Naive thymus-derived CD8-positive, alpha-beta T cell (primary cell): ENCODE measurements at regions not wholly inside any gene's neighbourhood (a gene's known extent, or its start where the extent isn't known, plus 50 kb on each side); places are given as distances from the start of the nearest gene placed in this dataset.

Source experiments
- ATAC-seq, 2 donors: fragments of 150-1000 bp; cut with Tn5 transposase in 1 of 2; sonication (Bioruptor Pico), chemical (Tn5 transposase) in 1 of 2; 1 replicate in 1 of 2; 2 replicates in 1 of 2; pipeline ENCODE4 v1.10.0; 2021; ENCODE audit warnings: mild to moderate bottlenecking in 2 of 2, moderate library complexity in 2 of 2
- POLR2A ChIA-PET: fragments of 350-600 bp; sonication (Branson Sonifier 250); formaldehyde crosslinking; loops from one replicate; lab custom pipeline; 2021; ENCODE audit warnings: antibody characterized with exemption; lab: Charles Lee
- DNase-seq, 10 donors: peaks; one replicate each; pipeline versions ENCODE4 v3.0.0 to v3.0.0-alpha.2; 2020 to 2022
- H3K27ac Mint-ChIP-seq, 10 donors: one replicate each; pipeline ENCODE4 v1.8.0; 2020 to 2022; ENCODE audit warnings: mild to moderate bottlenecking in 10 of 10, mixed read lengths in 10 of 10, moderate library complexity in 4 of 10, inconsistent platforms in 1 of 10
- H3K27me3 Mint-ChIP-seq, 5 donors: one replicate each; pipeline ENCODE4 v1.8.0; 2021 to 2022; ENCODE audit warnings: mixed read lengths in 5 of 5
- H3K36me3 Mint-ChIP-seq, 3 donors: one replicate each; pipeline ENCODE4 v1.8.0; 2020 to 2022; ENCODE audit warnings: mixed read lengths in 3 of 3, mild to moderate bottlenecking in 2 of 3, inconsistent platforms in 1 of 3
- H3K4me1 Mint-ChIP-seq, 4 donors: one replicate each; pipeline ENCODE4 v1.8.0; 2021 to 2022; ENCODE audit warnings: mixed read lengths in 4 of 4
- H3K4me3 Mint-ChIP-seq, 10 donors: one replicate each; pipeline ENCODE4 v1.8.0; 2020 to 2022; ENCODE audit warnings: mild to moderate bottlenecking in 10 of 10, mixed read lengths in 10 of 10, moderate library complexity in 6 of 10, inconsistent platforms in 1 of 10
- H3K9me3 Mint-ChIP-seq, 9 donors: one replicate each; pipeline ENCODE4 v1.8.0; 2020 to 2022; ENCODE audit warnings: mixed read lengths in 9 of 9, mild to moderate bottlenecking in 3 of 9, inconsistent platforms in 1 of 9, moderate library complexity in 1 of 9

GRCh38 chr18:33924576-33924975, 300.1 kb downstream of the NOL4 start:
- no peaks in the 10 kb centered on the region for H3K4me1 Mint-ChIP-seq
- H3K9me3 Mint-ChIP-seq = peaks cover 0 to 12% (median 3%) of the 10 kb centered on the region in 9 donors
- no peaks in the 10 kb centered on the region for H3K27me3 Mint-ChIP-seq
- H3K27ac Mint-ChIP-seq = no peak overlapping the region
- ATAC-seq = no peak
- no peak for DNase-seq
- H3K4me3 Mint-ChIP-seq = no peak overlapping the region
- POLR2A ChIA-PET = no interaction called here
- H3K36me3 Mint-ChIP-seq = no peaks in the 10 kb centered on the region

- H3K4me3 Mint-ChIP-seq = no peak overlapping the region
- no peaks in the 10 kb centered on the region for H3K4me1 Mint-ChIP-seq
- DNase-seq (no peak), ATAC-seq (no peak)
- POLR2A ChIA-PET = no interaction called here
- no peaks in the 10 kb centered on the region for H3K36me3 Mint-ChIP-seq
- peaks cover 0 to 12% (median 2%) of the 10 kb centered on the region in 9 donors for H3K9me3 Mint-ChIP-seq
- no peak overlapping the region for H3K27ac Mint-ChIP-seq
- H3K27me3 Mint-ChIP-seq = no peaks in the 10 kb centered on the region
Observed at GRCh38 chr18:33923980-33924379, 300.7 kb downstream of the NOL4 start.

- no peak overlapping the region for H3K4me3 Mint-ChIP-seq
- H3K36me3 Mint-ChIP-seq = no peaks in the 10 kb centered on the region
- no peaks in the 10 kb centered on the region for H3K27me3 Mint-ChIP-seq
- no peak overlapping the region for H3K27ac Mint-ChIP-seq
- DNase-seq (no peak), ATAC-seq (no peak)
- peaks cover 0 to 33% (median 5%) of the 10 kb centered on the region in 9 donors for H3K9me3 Mint-ChIP-seq
- POLR2A ChIA-PET = no interaction called here
- H3K4me1 Mint-ChIP-seq = no peaks in the 10 kb centered on the region
Observed at GRCh38 chr18:33918571-33918970, 306.1 kb downstream of the NOL4 start.

- no peaks in the 10 kb centered on the region for H3K4me1 Mint-ChIP-seq
- peaks cover 0 to 31% (median 5%) of the 10 kb centered on the region in 9 donors for H3K9me3 Mint-ChIP-seq
- no peak for DNase-seq
- ATAC-seq = no peak
- no peaks in the 10 kb centered on the region for H3K27me3 Mint-ChIP-seq
- no peaks in the 10 kb centered on the region for H3K36me3 Mint-ChIP-seq
- no peak overlapping the region for H3K27ac Mint-ChIP-seq
- POLR2A ChIA-PET = no interaction called here
- no peak overlapping the region for H3K4me3 Mint-ChIP-seq
Observed at GRCh38 chr18:33916200-33916599, 308.5 kb downstream of the NOL4 start.

- Mint-ChIP-seq H3K27ac (no peak overlapping the region), H3K4me1 (no peaks in the 10 kb centered on the region), H3K36me3 (no peaks in the 10 kb centered on the region), H3K27me3 (no peaks in the 10 kb centered on the region), H3K4me3 (no peak overlapping the region), H3K9me3 (peaks cover 0 to 31% (median 6%) of the 10 kb centered on the region in 9 donors)
- no peak for ATAC-seq
- POLR2A ChIA-PET = no interaction called here
- DNase-seq = no peak
Observed at GRCh38 chr18:33914399-33914798, 310.3 kb downstream of the NOL4 start.

- ATAC-seq (no peak), DNase-seq (no peak)
- Mint-ChIP-seq H3K9me3 (peaks cover 11 to 42% (median 28%) of the 10 kb centered on the region in 9 donors), H3K36me3 (peaks cover 0 to 7% (median 0%) of the 10 kb centered on the region in 3 donors), H3K27me3 (no peaks in the 10 kb centered on the region), H3K4me1 (no peaks in the 10 kb centered on the region), H3K27ac (no peak overlapping the region), H3K4me3 (no peak overlapping the region)
- POLR2A ChIA-PET = no interaction called here
Observed at GRCh38 chr18:33906046-33906445, 318.7 kb downstream of the NOL4 start.

GRCh38 chr18:33901894-33902512, 322.7 kb downstream of the NOL4 start:
- ATAC-seq = no peak
- no peak overlapping the region for H3K4me3 Mint-ChIP-seq
- no peak for DNase-seq
- no peaks in the 10 kb centered on the region for H3K4me1 Mint-ChIP-seq
- POLR2A ChIA-PET = no interaction called here
- peaks cover 22 to 54% (median 33%) of the 10 kb centered on the region in 9 donors for H3K9me3 Mint-ChIP-seq
- no peaks in the 10 kb centered on the region for H3K27me3 Mint-ChIP-seq
- no peak overlapping the region for H3K27ac Mint-ChIP-seq
- H3K36me3 Mint-ChIP-seq = peaks cover 0 to 11% (median 0%) of the 10 kb centered on the region in 3 donors

GRCh38 chr18:33900638-33901037, 322.6 kb downstream of the ASXL3 start:
- ATAC-seq (no peak), DNase-seq (no peak)
- Mint-ChIP-seq H3K9me3 (peaks cover 19 to 52% (median 31%) of the 10 kb centered on the region in 9 donors), H3K4me1 (no peaks in the 10 kb centered on the region), H3K27me3 (no peaks in the 10 kb centered on the region), H3K4me3 (no peak overlapping the region), H3K36me3 (peaks cover 0 to 11% (median 0%) of the 10 kb centered on the region in 3 donors), H3K27ac (no peak overlapping the region)
- POLR2A ChIA-PET = no interaction called here

- ATAC-seq (no peak), DNase-seq (no peak)
- POLR2A ChIA-PET = no interaction called here
- no peak overlapping the region for H3K27ac Mint-ChIP-seq
- no peaks in the 10 kb centered on the region for H3K27me3 Mint-ChIP-seq
- peaks cover 7 to 34% (median 20%) of the 10 kb centered on the region in 9 donors for H3K9me3 Mint-ChIP-seq
- H3K4me3 Mint-ChIP-seq = no peak overlapping the region
- no peaks in the 10 kb centered on the region for H3K4me1 Mint-ChIP-seq
- H3K36me3 Mint-ChIP-seq = peaks cover 0 to 3% (median 0%) of the 10 kb centered on the region in 3 donors
Observed at GRCh38 chr18:33898427-33898826, 320.4 kb downstream of the ASXL3 start.

GRCh38 chr18:33878213-33878612, 300.2 kb downstream of the ASXL3 start:
- no peak for DNase-seq
- no peak for ATAC-seq
- Mint-ChIP-seq H3K9me3 (peaks cover 3 to 21% (median 7%) of the 10 kb centered on the region in 9 donors), H3K36me3 (peaks cover 0 to 4% (median 0%) of the 10 kb centered on the region in 3 donors), H3K4me3 (no peak overlapping the region), H3K27ac (no peak overlapping the region), H3K27me3 (no peaks in the 10 kb centered on the region), H3K4me1 (no peaks in the 10 kb centered on the region)
- POLR2A ChIA-PET = no interaction called here

- no peaks in the 10 kb centered on the region for H3K27me3 Mint-ChIP-seq
- H3K9me3 Mint-ChIP-seq = peaks cover 3 to 17% (median 6%) of the 10 kb centered on the region in 9 donors
- H3K4me1 Mint-ChIP-seq = no peaks in the 10 kb centered on the region
- H3K4me3 Mint-ChIP-seq = no peak overlapping the region
- H3K27ac Mint-ChIP-seq = no peak overlapping the region
- H3K36me3 Mint-ChIP-seq = peaks cover 0 to 4% (median 0%) of the 10 kb centered on the region in 3 donors
- no peak for ATAC-seq
- no peak for DNase-seq
- POLR2A ChIA-PET = no interaction called here
Observed at GRCh38 chr18:33875029-33875565, 297.1 kb downstream of the ASXL3 start.

- POLR2A ChIA-PET = no interaction called here
- DNase-seq (no peak), ATAC-seq (no peak)
- peaks cover 3 to 17% (median 6%) of the 10 kb centered on the region in 9 donors for H3K9me3 Mint-ChIP-seq
- peaks cover 0 to 4% (median 0%) of the 10 kb centered on the region in 3 donors for H3K36me3 Mint-ChIP-seq
- H3K4me1 Mint-ChIP-seq = no peaks in the 10 kb centered on the region
- no peak overlapping the region for H3K27ac Mint-ChIP-seq
- H3K27me3 Mint-ChIP-seq = no peaks in the 10 kb centered on the region
- no peak overlapping the region for H3K4me3 Mint-ChIP-seq
Observed at GRCh38 chr18:33873112-33873511, 295.1 kb downstream of the ASXL3 start.

- H3K36me3 Mint-ChIP-seq = no peaks in the 10 kb centered on the region
- no peak overlapping the region for H3K4me3 Mint-ChIP-seq
- POLR2A ChIA-PET = no interaction called here
- H3K4me1 Mint-ChIP-seq = no peaks in the 10 kb centered on the region
- no peak overlapping the region for H3K27ac Mint-ChIP-seq
- no peaks in the 10 kb centered on the region for H3K27me3 Mint-ChIP-seq
- no peak for ATAC-seq
- DNase-seq = no peak
- peaks cover 0 to 20% (median 8%) of the 10 kb centered on the region in 9 donors for H3K9me3 Mint-ChIP-seq
Observed at GRCh38 chr18:33871363-33872025, 293.5 kb downstream of the ASXL3 start.
